Mucosa of rectum (tissue), 2 donors: ENCODE measurements at regions not wholly inside any gene's neighbourhood (a gene's known extent, or its start where the extent isn't known, plus 50 kb on each side); places are given as distances from the start of the nearest gene placed in this dataset.

Experiments
- H3K27ac ChIP-seq, 2 donors: one replicate each; pipeline ENCODE4 v1.7.0; 2013; ENCODE audit warnings: inconsistent platforms in 2 of 2, low read depth in 2 of 2, low read length in 2 of 2
- H3K27me3 ChIP-seq, 2 donors: one replicate each; pipeline ENCODE4 v1.7.0; 2013; ENCODE audit warnings: low read length in 2 of 2; ENCODE audit not compliant: control insufficient read depth in 2 of 2, insufficient read depth in 2 of 2
- H3K36me3 ChIP-seq, 2 donors: one replicate each; pipeline ENCODE4 v1.7.0; 2013; ENCODE audit warnings: low read length in 2 of 2; ENCODE audit not compliant: control insufficient read depth in 2 of 2, insufficient read depth in 2 of 2
- H3K4me1 ChIP-seq, 2 donors: one replicate each; pipeline ENCODE4 v1.7.0; 2013; ENCODE audit warnings: low read length in 2 of 2, mild to moderate bottlenecking in 1 of 2; ENCODE audit not compliant: control insufficient read depth in 2 of 2, insufficient read depth in 2 of 2
- H3K4me3 ChIP-seq, 2 donors: one replicate each; pipeline ENCODE4 v1.7.0; 2013; ENCODE audit warnings: low read length in 2 of 2
- H3K9ac ChIP-seq, 2 donors: one replicate each; pipeline ENCODE4 v1.7.0; 2013; ENCODE audit warnings: low read length in 2 of 2, low read depth in 1 of 2, mild to moderate bottlenecking in 1 of 2
- H3K9me3 ChIP-seq, 2 donors: one replicate each; pipeline ENCODE4 v1.7.0; 2013; ENCODE audit warnings: low read length in 2 of 2; ENCODE audit not compliant: control insufficient read depth in 2 of 2
- donor health status: healthy.
- donor health status: Normal muscosa, but diverticular disease.

DNA sequence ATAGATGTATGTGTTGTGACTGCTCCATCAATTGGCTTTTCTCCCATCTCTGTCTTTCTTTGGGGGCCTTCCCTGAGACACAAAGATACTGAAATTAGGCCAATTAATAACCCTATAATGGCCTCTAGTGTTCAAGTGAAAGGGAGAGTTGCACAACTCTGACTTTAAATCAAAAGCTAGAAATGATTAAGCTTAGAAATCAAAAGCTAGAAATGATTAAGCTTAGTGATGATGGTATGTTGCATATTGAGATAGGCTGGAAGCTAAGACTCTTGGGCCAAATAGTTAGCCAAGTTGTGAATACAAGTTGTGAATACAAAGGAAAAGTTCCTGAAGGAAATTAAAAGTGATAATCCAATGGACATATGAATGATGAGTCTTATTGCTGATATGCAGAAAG lies 452.9 kb upstream of the AGA start:
- Histone ChIP-seq H3K4me1 (no peaks in the 10 kb centered on the region), H3K4me3 (no peak overlapping the region), H3K36me3 (no peaks in the 10 kb centered on the region), H3K9ac (no peak overlapping the region), H3K27ac (no peak overlapping the region), H3K27me3 (no peaks in the 10 kb centered on the region), H3K9me3 (no peaks in the 10 kb centered on the region)

DNA sequence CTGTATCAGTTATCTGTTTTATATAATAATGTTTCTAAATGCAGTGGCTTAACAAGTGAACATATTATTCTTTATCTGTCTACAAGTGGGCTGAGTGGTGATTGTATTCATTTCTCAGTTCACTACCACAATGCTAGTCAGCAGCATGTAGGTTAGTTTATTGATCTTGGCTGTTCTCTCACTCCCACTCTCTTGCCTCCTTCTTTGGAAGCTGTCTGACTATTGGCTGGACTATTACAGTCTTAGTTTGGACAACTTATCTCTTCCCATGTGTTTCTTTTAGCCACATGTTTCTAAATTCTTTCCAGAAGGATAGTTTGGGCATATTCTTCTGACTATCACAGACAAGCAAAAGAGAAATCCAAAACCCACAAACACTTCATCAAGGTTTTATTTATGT lies 459.5 kb upstream of the AGA start:
- H3K9me3 ChIP-seq, result peaks cover 0 to 3% of the 10 kb centered on the region in 2 donors
- H3K36me3 ChIP-seq, result no peaks in the 10 kb centered on the region
- H3K27ac ChIP-seq, result no peak overlapping the region
- no peaks in the 10 kb centered on the region for H3K27me3 ChIP-seq
- H3K9ac ChIP-seq, result no peak overlapping the region
- H3K4me3 ChIP-seq, result no peak overlapping the region
- H3K4me1 ChIP-seq, result no peaks in the 10 kb centered on the region

DNA sequence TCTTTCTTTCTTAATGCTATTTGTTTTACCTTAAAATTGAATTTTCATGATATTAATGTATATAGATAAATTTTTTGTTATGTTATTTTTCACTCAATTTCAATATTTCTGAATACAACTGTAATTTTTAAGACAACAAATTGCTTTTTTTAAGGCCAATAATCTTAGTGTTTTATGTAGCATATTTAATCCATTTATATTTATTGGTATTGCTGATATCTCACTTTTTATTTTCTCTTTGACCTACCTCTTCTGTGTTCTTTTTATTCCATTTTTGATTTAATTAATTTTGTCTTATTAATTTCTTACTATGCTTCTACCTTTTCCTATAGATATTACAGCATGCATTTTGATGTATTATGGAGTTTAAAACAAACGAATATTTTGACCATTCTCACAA lies 460.1 kb upstream of the AGA start:
- Histone ChIP-seq H3K36me3 (no peaks in the 10 kb centered on the region), H3K4me1 (no peaks in the 10 kb centered on the region), H3K27me3 (no peaks in the 10 kb centered on the region), H3K4me3 (no peak overlapping the region), H3K9ac (no peak overlapping the region), H3K27ac (no peak overlapping the region), H3K9me3 (peaks cover 0 to 3% of the 10 kb centered on the region in 2 donors)

DNA sequence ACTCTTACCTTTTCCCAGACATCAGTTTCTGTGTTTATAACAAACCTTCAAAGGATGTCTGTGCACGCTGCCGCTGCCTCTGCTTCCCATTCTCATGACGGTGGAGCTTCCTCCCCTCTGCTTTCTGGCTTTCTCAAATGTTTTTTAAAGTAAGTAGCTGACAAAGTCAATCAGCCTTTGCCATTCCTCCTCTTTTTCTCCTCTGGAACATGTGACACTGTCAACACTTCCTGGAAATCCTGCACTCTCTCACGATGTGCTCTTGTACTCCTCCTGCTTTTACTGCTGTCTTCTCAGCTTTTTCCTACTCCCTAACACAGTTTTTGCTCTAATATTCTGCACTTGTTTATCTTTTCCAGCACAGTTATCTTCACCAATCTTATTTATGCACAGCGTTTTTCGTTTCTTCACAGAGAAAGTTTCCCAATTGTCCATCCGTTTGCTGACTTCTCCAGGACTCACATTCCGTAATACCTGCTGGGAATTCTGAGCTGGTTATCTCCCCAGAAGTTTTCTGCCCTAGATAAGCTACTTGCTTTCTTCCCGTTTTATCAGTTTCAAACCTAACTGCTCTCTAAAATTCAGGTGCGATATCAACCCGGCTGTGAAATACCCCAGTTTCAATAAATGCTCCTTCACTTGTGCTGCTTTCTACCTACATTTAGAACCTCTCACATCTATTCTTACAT lies 465.6 kb upstream of the AGA start:
- peaks cover 0 to 2% of the 10 kb centered on the region in 2 donors for H3K9me3 ChIP-seq
- no peaks in the 10 kb centered on the region for H3K4me1 ChIP-seq
- H3K27me3 ChIP-seq, result no peaks in the 10 kb centered on the region
- H3K36me3 ChIP-seq, result no peaks in the 10 kb centered on the region
- H3K4me3 ChIP-seq, result no peak overlapping the region
- H3K9ac ChIP-seq, result no peak overlapping the region
- H3K27ac ChIP-seq, result no peak overlapping the region

DNA sequence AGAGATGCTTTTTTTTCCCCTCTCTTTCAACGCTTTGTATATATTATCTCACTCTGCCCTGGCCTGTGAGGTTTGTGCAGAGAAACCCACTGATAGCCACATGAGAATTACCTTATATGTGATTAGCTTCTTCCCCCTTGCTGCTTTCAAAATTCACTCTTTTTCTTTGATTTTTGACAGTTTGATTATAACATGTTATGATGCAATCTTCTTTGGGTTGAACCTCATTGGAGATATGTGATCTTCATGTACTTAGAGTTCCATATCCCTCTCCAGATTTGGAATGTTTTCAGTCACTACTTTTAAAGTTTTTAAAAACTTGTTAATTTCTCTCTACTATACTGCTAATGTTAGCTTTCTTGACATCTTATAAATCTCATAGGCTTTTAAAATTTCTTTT lies 479.5 kb upstream of the AGA start:
- H3K9ac ChIP-seq, result no peak overlapping the region
- no peaks in the 10 kb centered on the region for H3K4me1 ChIP-seq
- peaks cover 0 to 3% of the 10 kb centered on the region in 2 donors for H3K9me3 ChIP-seq
- no peaks in the 10 kb centered on the region for H3K27me3 ChIP-seq
- H3K36me3 ChIP-seq, result no peaks in the 10 kb centered on the region
- H3K4me3 ChIP-seq, result no peak overlapping the region
- no peak overlapping the region for H3K27ac ChIP-seq

DNA sequence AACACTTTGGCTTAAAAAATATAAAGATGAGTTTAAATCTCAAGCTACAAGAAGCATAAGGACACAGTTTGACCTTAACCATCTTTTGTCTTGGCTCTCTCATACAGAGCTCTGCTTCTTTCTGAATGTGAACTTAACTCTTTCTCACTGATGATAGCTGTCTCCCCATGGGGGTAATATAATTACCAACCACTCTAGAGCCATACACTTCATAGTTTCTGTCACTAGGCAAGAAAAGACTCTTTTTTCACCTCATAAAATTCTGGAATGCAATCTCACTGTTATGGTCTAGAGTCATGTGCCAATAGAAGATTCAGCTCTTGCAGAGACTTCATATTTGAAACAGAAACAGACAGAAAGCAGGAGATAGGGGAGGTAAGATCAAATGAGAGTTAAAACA lies 481.7 kb upstream of the AGA start:
- Histone ChIP-seq H3K9ac (no peak overlapping the region), H3K27ac (no peak overlapping the region), H3K27me3 (no peaks in the 10 kb centered on the region), H3K36me3 (no peaks in the 10 kb centered on the region), H3K9me3 (peaks cover 0 to 3% of the 10 kb centered on the region in 2 donors), H3K4me3 (no peak overlapping the region), H3K4me1 (no peaks in the 10 kb centered on the region)

DNA sequence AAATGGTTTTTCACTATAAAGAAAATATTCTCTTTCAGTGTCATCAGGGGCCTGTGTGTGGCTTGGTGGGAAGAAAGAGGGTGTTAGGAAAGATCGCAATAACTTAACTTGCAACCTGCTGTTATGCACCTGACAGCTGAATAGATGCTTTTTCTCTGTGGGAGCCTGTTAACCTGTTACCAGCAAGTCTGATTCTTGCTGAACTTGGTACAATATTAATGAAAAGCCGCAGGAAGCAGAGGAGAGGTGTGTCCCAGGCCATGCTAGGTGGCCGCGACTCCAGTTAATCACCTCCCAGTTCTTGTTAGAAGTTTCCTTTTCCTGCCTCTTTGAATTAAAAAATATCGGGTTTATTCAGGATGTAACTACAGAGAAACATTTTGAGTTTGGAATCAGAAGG lies 494.8 kb upstream of the AGA start:
- Histone ChIP-seq H3K9ac (no peak overlapping the region), H3K4me1 (no peaks in the 10 kb centered on the region), H3K27ac (no peak overlapping the region), H3K27me3 (no peaks in the 10 kb centered on the region), H3K9me3 (no peaks in the 10 kb centered on the region), H3K4me3 (no peak overlapping the region), H3K36me3 (no peaks in the 10 kb centered on the region)

DNA sequence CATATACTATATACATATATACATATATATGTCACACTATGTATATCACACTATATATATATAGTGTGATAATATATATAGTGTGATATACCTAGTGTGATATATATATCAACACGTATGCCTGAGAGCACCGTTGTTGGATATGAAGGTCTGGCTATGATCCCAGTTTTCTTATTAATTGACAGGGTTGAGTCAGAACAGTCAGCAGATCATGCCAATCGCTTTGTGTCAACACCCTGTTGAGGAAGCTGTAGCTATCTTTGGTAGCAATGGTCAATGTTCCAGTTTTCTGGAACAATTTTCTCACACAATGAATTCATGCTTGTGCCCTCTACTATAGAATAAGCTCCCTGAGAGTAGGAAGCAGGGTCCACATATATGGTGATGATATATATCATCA lies 496.0 kb upstream of the AGA start:
- H3K9me3 ChIP-seq, result no peaks in the 10 kb centered on the region
- no peaks in the 10 kb centered on the region for H3K36me3 ChIP-seq
- no peak overlapping the region for H3K27ac ChIP-seq
- no peaks in the 10 kb centered on the region for H3K27me3 ChIP-seq
- no peak overlapping the region for H3K4me3 ChIP-seq
- no peak overlapping the region for H3K9ac ChIP-seq
- H3K4me1 ChIP-seq, result no peaks in the 10 kb centered on the region

DNA sequence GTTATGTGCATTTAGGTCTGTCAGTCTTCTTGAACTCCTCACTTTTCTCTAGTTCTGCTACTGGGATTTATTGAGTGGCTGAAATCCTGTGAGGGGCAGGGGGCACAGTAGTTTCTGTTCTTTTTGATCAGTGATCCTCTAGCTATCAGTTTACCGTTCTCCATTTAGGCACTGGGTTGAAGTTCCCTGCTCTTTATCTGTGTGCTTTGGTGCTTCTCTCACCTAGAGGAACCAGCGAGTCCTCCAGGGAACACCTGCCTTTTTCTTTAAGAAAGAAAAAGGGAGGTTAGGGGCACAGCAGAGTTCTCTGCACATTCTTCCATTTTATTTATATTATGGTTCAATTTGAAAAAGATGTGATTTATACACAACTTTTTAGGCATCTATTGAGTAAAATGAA lies 503.0 kb upstream of the AGA start:
- H3K4me1 ChIP-seq, result no peaks in the 10 kb centered on the region
- no peak overlapping the region for H3K9ac ChIP-seq
- H3K36me3 ChIP-seq, result no peaks in the 10 kb centered on the region
- no peak overlapping the region for H3K4me3 ChIP-seq
- no peaks in the 10 kb centered on the region for H3K9me3 ChIP-seq
- H3K27me3 ChIP-seq, result no peaks in the 10 kb centered on the region
- no peak overlapping the region for H3K27ac ChIP-seq

DNA sequence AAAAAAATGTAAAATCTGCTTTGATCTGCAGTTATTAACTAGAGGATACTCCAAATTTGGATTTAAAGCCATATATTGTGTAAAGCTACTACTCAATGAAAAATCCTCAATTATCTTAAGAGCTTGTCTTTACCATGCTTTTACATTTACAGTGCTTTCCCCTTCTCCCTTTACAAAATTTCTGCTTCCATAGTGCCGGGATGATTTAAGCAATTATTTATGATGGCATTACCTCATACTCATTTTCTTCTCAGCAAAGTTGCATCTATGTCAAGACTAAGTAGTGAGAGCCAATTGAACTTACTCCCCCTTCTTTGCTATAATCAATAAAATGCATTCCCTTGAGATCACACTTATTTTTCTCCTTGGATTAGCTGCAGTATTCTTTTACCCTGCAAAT lies 505.4 kb upstream of the AGA start:
- Histone ChIP-seq H3K27ac (no peak overlapping the region), H3K27me3 (no peaks in the 10 kb centered on the region), H3K4me3 (no peak overlapping the region), H3K4me1 (no peaks in the 10 kb centered on the region), H3K36me3 (no peaks in the 10 kb centered on the region), H3K9me3 (no peaks in the 10 kb centered on the region), H3K9ac (no peak overlapping the region)

DNA sequence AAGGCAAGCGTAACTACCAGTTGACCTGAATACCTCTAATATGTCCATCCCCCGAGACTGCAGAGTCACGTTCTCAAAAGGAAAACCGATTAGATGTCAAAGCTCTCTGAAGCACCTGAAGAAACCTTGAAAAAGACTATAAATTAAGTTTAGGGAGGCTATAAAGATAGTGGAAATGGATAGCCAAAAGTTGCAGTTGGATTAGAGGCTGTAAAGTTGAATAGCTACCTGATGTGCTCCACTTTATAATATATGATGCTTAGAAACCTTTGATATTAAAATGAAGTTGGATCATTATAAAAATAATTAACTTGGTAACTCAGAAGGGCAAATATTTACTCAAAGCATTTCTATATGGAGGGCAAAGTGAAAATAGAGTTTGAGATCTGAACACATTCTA lies 506.6 kb upstream of the AGA start:
- H3K27ac ChIP-seq, result no peak overlapping the region
- no peak overlapping the region for H3K9ac ChIP-seq
- H3K36me3 ChIP-seq, result no peaks in the 10 kb centered on the region
- H3K9me3 ChIP-seq, result no peaks in the 10 kb centered on the region
- no peak overlapping the region for H3K4me3 ChIP-seq
- no peaks in the 10 kb centered on the region for H3K27me3 ChIP-seq
- no peaks in the 10 kb centered on the region for H3K4me1 ChIP-seq
